CD4-positive, alpha-beta T cell (primary cell): ENCODE measurements at regions not wholly inside any gene's neighbourhood (a gene's known extent, or its start where the extent isn't known, plus 50 kb on each side); places are given as distances from the start of the nearest gene placed in this dataset.

Experiments
- ATAC-seq: fragments of 200-7000 bp; cut with Tn5 transposase; one replicate; pipeline ENCODE4 v1.10.0; 2022; ENCODE audit warnings: mild to moderate bottlenecking; ENCODE audit not compliant: poor library complexity
- CTCF ChIA-PET: fragments of 350-600 bp; sonication (Branson Sonifier 250); formaldehyde crosslinking; loops from one replicate; lab custom pipeline; 2021; ENCODE audit warnings: antibody characterized with exemption, inconsistent platforms; lab: Charles Lee
- POLR2A ChIA-PET: fragments of 350-600 bp; sonication (Branson Sonifier 250); formaldehyde crosslinking; loops from one replicate; lab custom pipeline; 2021; ENCODE audit warnings: antibody characterized with exemption, inconsistent platforms; lab: Charles Lee
- DNase-seq, 14 experiments: peaks; one replicate each; pipeline ENCODE4 v3.0.0-alpha.2; 2013 to 2020; ENCODE audit warnings: mixed read lengths in 2 of 14
- H3K27ac ChIP-seq, 2 donors: one replicate each; pipeline versions ENCODE4 v1.5.1 to v1.7.0; 2013; ENCODE audit warnings: low read length in 2 of 2, low read depth in 1 of 2, mild to moderate bottlenecking in 1 of 2
- H3K27me3 ChIP-seq, 2 experiments: 1 replicate in 1 of 2; 2 replicates in 1 of 2; pipeline versions ENCODE4 v1.6.1 to v1.7.0; 2013; ENCODE audit warnings: low read length in 2 of 2, control low read depth in 1 of 2, mild to moderate bottlenecking in 1 of 2, moderate library complexity in 1 of 2; ENCODE audit not compliant: insufficient read depth in 2 of 2, control insufficient read depth in 1 of 2
- H3K36me3 ChIP-seq: one replicate; pipeline ENCODE4 v1.6.1; 2013; ENCODE audit warnings: low read length, control low read depth; ENCODE audit not compliant: insufficient read depth
- H3K4me1 ChIP-seq: one replicate; pipeline ENCODE4 v1.6.1; 2013; ENCODE audit warnings: low read length, control low read depth; ENCODE audit not compliant: insufficient read depth
- H3K4me3 ChIP-seq: one replicate; pipeline ENCODE4 v1.5.1; 2013; ENCODE audit warnings: mild to moderate bottlenecking, low read length, moderate library complexity
- H3K9me3 ChIP-seq, 2 experiments: 1 replicate in 1 of 2; 2 replicates in 1 of 2; pipeline versions ENCODE4 v1.6.1 to v1.7.0; 2013; ENCODE audit warnings: low read length in 2 of 2, mild to moderate bottlenecking in 2 of 2, control low read depth in 1 of 2, moderate library complexity in 1 of 2; ENCODE audit not compliant: control insufficient read depth in 1 of 2, insufficient read depth in 1 of 2
- H3K27ac Mint-ChIP-seq: one replicate; pipeline ENCODE4 v1.8.0; 2020; ENCODE audit warnings: mixed read lengths
- H3K27me3 Mint-ChIP-seq: one replicate; pipeline ENCODE4 v1.8.0; 2021; ENCODE audit warnings: mixed read lengths
- H3K36me3 Mint-ChIP-seq: one replicate; pipeline ENCODE4 v1.8.0; 2021; ENCODE audit warnings: low read depth, mixed read lengths
- H3K4me1 Mint-ChIP-seq: one replicate; pipeline ENCODE4 v1.8.0; 2021; ENCODE audit warnings: low read depth, mixed read lengths
- H3K4me3 Mint-ChIP-seq: one replicate; pipeline ENCODE4 v1.8.0; 2020; ENCODE audit warnings: mild to moderate bottlenecking, mixed read lengths
- H3K9me3 Mint-ChIP-seq: one replicate; pipeline ENCODE4 v1.8.0; 2020; ENCODE audit warnings: mixed read lengths
- intact Hi-C, 2 experiments: fragments of 100-400 bp; cut with DNase I in 1 of 2; cut with micrococcal nuclease in 1 of 2; formaldehyde crosslinking; loops; one replicate each; pipeline versions ENCODE4 v1.15.1 to v1.9.0; 2023 to 2025; cut with DNase I, micrococcal nuclease
- TF ChIP-seq, protein P1 (sequence below): fragments of 200-600 bp; IDR thresholded peaks from one replicate; pipeline ENCODE4 v1.8.0; 2022; ENCODE audit warnings: antibody characterized with exemption, mild to moderate bottlenecking

DNA sequence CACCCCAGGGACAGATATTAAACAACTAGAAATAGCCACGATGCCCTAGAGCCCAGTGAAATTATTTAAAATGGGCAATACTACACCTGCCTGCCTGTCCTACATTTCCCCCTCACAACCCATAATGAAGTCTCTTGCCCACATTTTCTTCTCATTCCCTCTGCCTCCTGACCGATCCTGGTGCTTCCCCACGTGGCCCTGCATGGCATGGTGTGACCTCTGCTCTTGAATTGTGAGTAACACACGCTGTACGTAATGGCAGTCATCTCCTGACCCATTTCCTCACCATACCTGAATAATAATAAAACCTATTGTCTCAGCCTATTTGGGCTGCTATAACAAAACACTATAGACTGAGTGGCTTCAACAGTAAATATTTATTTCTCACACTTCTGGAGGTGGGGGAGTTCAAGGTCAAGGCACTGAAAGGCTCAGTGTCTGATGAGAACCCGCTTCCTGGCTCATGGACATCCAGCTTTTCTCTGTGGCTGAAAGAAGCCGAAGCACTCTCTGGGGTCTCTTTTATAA, 77.0 kb upstream of the ENPP6 start:
- ChIA-PET POLR2A (no interaction called here), CTCF (no interaction called here)
- no peak overlapping the region for H3K4me3 Mint-ChIP-seq
- intact Hi-C loops, result no loop called here
- TF ChIP-seq, protein P1, sequence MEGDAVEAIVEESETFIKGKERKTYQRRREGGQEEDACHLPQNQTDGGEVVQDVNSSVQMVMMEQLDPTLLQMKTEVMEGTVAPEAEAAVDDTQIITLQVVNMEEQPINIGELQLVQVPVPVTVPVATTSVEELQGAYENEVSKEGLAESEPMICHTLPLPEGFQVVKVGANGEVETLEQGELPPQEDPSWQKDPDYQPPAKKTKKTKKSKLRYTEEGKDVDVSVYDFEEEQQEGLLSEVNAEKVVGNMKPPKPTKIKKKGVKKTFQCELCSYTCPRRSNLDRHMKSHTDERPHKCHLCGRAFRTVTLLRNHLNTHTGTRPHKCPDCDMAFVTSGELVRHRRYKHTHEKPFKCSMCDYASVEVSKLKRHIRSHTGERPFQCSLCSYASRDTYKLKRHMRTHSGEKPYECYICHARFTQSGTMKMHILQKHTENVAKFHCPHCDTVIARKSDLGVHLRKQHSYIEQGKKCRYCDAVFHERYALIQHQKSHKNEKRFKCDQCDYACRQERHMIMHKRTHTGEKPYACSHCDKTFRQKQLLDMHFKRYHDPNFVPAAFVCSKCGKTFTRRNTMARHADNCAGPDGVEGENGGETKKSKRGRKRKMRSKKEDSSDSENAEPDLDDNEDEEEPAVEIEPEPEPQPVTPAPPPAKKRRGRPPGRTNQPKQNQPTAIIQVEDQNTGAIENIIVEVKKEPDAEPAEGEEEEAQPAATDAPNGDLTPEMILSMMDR, result no peak
- peaks cover 7% of the 10 kb centered on the region for H3K4me1 Mint-ChIP-seq
- no peaks in the 10 kb centered on the region for H3K9me3 Mint-ChIP-seq
- H3K27ac ChIP-seq, result no peak overlapping the region
- H3K9me3 ChIP-seq, result no peaks in the 10 kb centered on the region
- no peaks in the 10 kb centered on the region for H3K27me3 ChIP-seq
- H3K4me3 ChIP-seq, result no peak overlapping the region
- no peaks in the 10 kb centered on the region for H3K4me1 ChIP-seq
- H3K27ac Mint-ChIP-seq, result no peak overlapping the region
- H3K27me3 Mint-ChIP-seq, result peaks cover 3% of the 10 kb centered on the region
- no peaks in the 10 kb centered on the region for H3K36me3 Mint-ChIP-seq
- no peak for DNase-seq
- ATAC-seq, result no peak
- no peaks in the 10 kb centered on the region for H3K36me3 ChIP-seq

DNA sequence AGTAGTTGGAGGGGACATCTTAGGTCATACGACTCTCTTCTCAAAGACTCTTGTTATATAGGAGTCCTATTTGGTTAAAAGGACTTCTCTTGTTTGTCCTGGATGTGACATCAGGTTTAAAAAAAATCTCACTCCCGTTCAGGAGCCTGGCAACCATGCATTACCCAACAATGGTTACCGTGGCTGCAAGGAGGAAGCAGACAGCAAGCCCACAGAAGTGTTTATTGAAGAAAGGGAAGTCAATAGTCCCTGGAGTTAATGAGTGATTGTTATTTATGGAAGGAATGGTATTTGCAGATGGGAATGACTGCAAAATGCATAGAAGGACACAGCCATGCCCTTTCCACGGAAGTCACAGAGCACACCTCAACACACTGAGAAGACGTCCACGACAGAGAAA, 75.9 kb upstream of the ENPP6 start:
- H3K4me1 ChIP-seq, result peaks cover 6% of the 10 kb centered on the region
- no peak overlapping the region for H3K27ac Mint-ChIP-seq

DNA sequence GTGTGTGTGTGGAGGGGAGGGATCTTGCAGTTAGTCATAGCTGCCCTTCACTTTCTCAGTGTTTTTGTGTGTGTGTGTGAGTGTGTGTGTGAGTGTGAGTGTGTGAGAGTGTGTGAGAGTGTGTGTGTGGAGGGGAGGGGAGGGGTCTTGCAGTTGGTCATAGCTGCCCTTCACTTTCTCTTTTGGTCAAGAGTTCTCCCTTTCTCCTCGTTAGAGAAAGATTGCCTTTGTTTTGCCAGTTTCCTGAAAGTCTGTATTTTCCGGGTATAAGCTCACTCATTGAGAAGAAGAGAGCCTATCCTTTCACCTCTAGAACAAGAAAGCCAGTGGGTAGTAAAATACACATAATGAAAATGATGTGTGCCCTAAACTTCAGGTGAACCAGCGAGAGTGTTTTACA, 75.2 kb upstream of the ENPP6 start:
- Histone ChIP-seq H3K27ac (no peak overlapping the region), H3K27me3 (no peaks in the 10 kb centered on the region), H3K4me3 (no peak overlapping the region), H3K36me3 (no peaks in the 10 kb centered on the region), H3K9me3 (no peaks in the 10 kb centered on the region), H3K4me1 (peaks cover 13% of the 10 kb centered on the region)
- intact Hi-C loops, result no loop called here
- Mint-ChIP-seq H3K36me3 (no peaks in the 10 kb centered on the region), H3K4me1 (peaks cover 24% of the 10 kb centered on the region), H3K27me3 (peaks cover 3% of the 10 kb centered on the region), H3K27ac (no peak overlapping the region), H3K9me3 (no peaks in the 10 kb centered on the region), H3K4me3 (no peak overlapping the region)
- no peak for ATAC-seq
- CTCF ChIA-PET, result no interaction called here
- DNase-seq, result no peak
- POLR2A ChIA-PET, result interaction anchor here (0.6 to 1.0 kb wide), 2 partner anchors 13 to 183 kb away, joined by 3 read pairs; no protein-coding TSS in a partner anchor
- TF ChIP-seq, protein P1, result no peak

More for the DNA sequence above, 75.9 kb upstream of the ENPP6 start:
- Histone ChIP-seq H3K4me3 (no peak overlapping the region), H3K9me3 (no peaks in the 10 kb centered on the region), H3K27ac (no peak overlapping the region), H3K27me3 (no peaks in the 10 kb centered on the region), H3K36me3 (no peaks in the 10 kb centered on the region)
- no peaks in the 10 kb centered on the region for H3K36me3 Mint-ChIP-seq
- no peak overlapping the region for H3K4me3 Mint-ChIP-seq
- TF ChIP-seq, protein P1, result no peak
- intact Hi-C loops, result no loop called here
- ChIA-PET POLR2A (interaction anchor here (0.6 to 1.0 kb wide), 2 partner anchors 12 to 182 kb away, joined by 3 read pairs; no protein-coding TSS in a partner anchor), CTCF (no interaction called here)
- DNase-seq (peak in 1 of 14 experiments; percentile 38), ATAC-seq (no peak)
- peaks cover 17% of the 10 kb centered on the region for H3K4me1 Mint-ChIP-seq
- H3K9me3 Mint-ChIP-seq, result no peaks in the 10 kb centered on the region
- peaks cover 3% of the 10 kb centered on the region for H3K27me3 Mint-ChIP-seq
